GM12801 (cell line): ENCODE measurements at regions not wholly inside any gene's neighbourhood (a gene's known extent, or its start where the extent isn't known, plus 50 kb on each side); places are given as distances from the start of the nearest gene placed in this dataset.

Experiments
- CTCF ChIP-seq: IDR thresholded peaks from one replicate; pipeline ENCODE4 v1.5.1; 2011; ENCODE audit warnings: control low read depth; ENCODE audit not compliant: insufficient read length; ENCODE audit errors: extremely low read depth

- TF ChIP-seq CTCF: no peak
Measured at GRCh38 chr6:134414793-134415192, 96.9 kb upstream of the SGK1 start.

- TF ChIP-seq CTCF: no peak
Measured at GRCh38 chr6:134413241-134413643, 95.3 kb upstream of the SGK1 start.

- no peak for TF ChIP-seq CTCF
Measured at GRCh38 chr6:134410541-134410940, 92.6 kb upstream of the SGK1 start.

- no peak for TF ChIP-seq CTCF
Measured at GRCh38 chr6:134407791-134408190, 89.9 kb upstream of the SGK1 start.

- TF ChIP-seq CTCF: no peak
Measured at GRCh38 chr6:134406311-134406710, 88.4 kb upstream of the SGK1 start.

GRCh38 chr6:134405386-134406087 lies 87.6 kb upstream of the SGK1 start:
- no peak for TF ChIP-seq CTCF

- no peak for TF ChIP-seq CTCF
Measured at GRCh38 chr6:134402372-134402984, 84.6 kb upstream of the SGK1 start.
